ENCODE measurements at regions not wholly inside any gene's neighbourhood (a gene's known extent, or its start where the extent isn't known, plus 50 kb on each side); places are given as distances from the start of the nearest gene placed in this dataset.
A peak's percentile ranks its signal among the peaks of the same experiment; 100 is the strongest.

GRCh38 chr1:181312946-181313345 is 170.4 kb upstream of the CACNA1E start:
- Histone ChIP-seq H2BK5ac (ENCODE audit: low read length) (no peak overlapping the region), H3K56ac (ENCODE audit: low read length) (no peak overlapping the region), H3K4me3 (ENCODE audit: low read length) (no peak overlapping the region), H3K79me2 (ENCODE audit: control insufficient read depth, insufficient read depth, low read length) (no peaks in the 10 kb centered on the region), H2BK120ac (ENCODE audit: low read depth, low read length) (no peak overlapping the region), H3K79me1 (ENCODE audit: low read length) (no peaks in the 10 kb centered on the region), H4K8ac (ENCODE audit: low read depth, low read length) (no peak overlapping the region), H3K36me3 (ENCODE audit: control insufficient read depth, insufficient read depth, low read length) (no peaks in the 10 kb centered on the region), H3K27ac (ENCODE audit: low read depth, low read length) (no peak overlapping the region), H3K18ac (ENCODE audit: low read length) (no peak overlapping the region), H3K27me3 (ENCODE audit: insufficient read depth, low read length, poor library complexity) (peaks cover 21% of the 10 kb centered on the region), H3K4me1 (ENCODE audit: control insufficient read depth, low read depth, low read length) (no peaks in the 10 kb centered on the region), H4K5ac (ENCODE audit: low read length) (no peak overlapping the region), H2BK15ac (replicated peaks; ENCODE audit: low read depth) (no peak overlapping the region), H3K23ac (ENCODE audit: low read length) (no peak overlapping the region), H2AK5ac (ENCODE audit: low read length) (no peak overlapping the region), H3K9ac (ENCODE audit: low read length) (no peak overlapping the region), H3K4me2 (ENCODE audit: low read length) (no peak overlapping the region), H3K4ac (ENCODE audit: low read depth, low read length) (no peak overlapping the region)
- WGBS (ENCODE audit: extremely low coverage, insufficient coverage, low lambda C conversion rate), result no CpG with 5 or more reads among the region's 4 CpGs
- DNase-seq, result no peak

GRCh38 chr1:181313466-181313865 is 169.9 kb upstream of the CACNA1E start:
- no peak overlapping the region for H3K23ac ChIP-seq (ENCODE audit: low read length)
- no CpG with 5 or more reads among the region's 2 CpGs for WGBS (ENCODE audit: extremely low coverage, insufficient coverage, low lambda C conversion rate)
- no peak for DNase-seq
- no peaks in the 10 kb centered on the region for H3K79me2 ChIP-seq (ENCODE audit: control insufficient read depth, insufficient read depth, low read length)
- H4K5ac ChIP-seq (ENCODE audit: low read length), result no peak overlapping the region
- no peak overlapping the region for H3K27ac ChIP-seq (ENCODE audit: low read depth, low read length)
- H3K4ac ChIP-seq (ENCODE audit: low read depth, low read length), result no peak overlapping the region
- H2BK5ac ChIP-seq (ENCODE audit: low read length), result no peak overlapping the region
- H3K27me3 ChIP-seq (ENCODE audit: insufficient read depth, low read length, poor library complexity), result peaks cover 26% of the 10 kb centered on the region
- H3K4me2 ChIP-seq (ENCODE audit: low read length), result no peak overlapping the region
- H3K4me3 ChIP-seq (ENCODE audit: low read length), result no peak overlapping the region
- no peaks in the 10 kb centered on the region for H3K36me3 ChIP-seq (ENCODE audit: control insufficient read depth, insufficient read depth, low read length)
- H3K18ac ChIP-seq (ENCODE audit: low read length), result no peak overlapping the region
- H3K4me1 ChIP-seq (ENCODE audit: control insufficient read depth, low read depth, low read length), result no peaks in the 10 kb centered on the region
- H3K56ac ChIP-seq (ENCODE audit: low read length), result no peak overlapping the region
- no peak overlapping the region for H3K9ac ChIP-seq (ENCODE audit: low read length)
- H2AK5ac ChIP-seq (ENCODE audit: low read length), result no peak overlapping the region
- H2BK15ac ChIP-seq (replicated peaks; ENCODE audit: low read depth), result no peak overlapping the region
- no peaks in the 10 kb centered on the region for H3K79me1 ChIP-seq (ENCODE audit: low read length)
- no peak overlapping the region for H2BK120ac ChIP-seq (ENCODE audit: low read depth, low read length)
- no peak overlapping the region for H4K8ac ChIP-seq (ENCODE audit: low read depth, low read length)

- Histone ChIP-seq H3K9ac (ENCODE audit: low read length) (no peak overlapping the region), H3K79me2 (ENCODE audit: control insufficient read depth, insufficient read depth, low read length) (no peaks in the 10 kb centered on the region), H3K36me3 (ENCODE audit: control insufficient read depth, insufficient read depth, low read length) (no peaks in the 10 kb centered on the region), H2AK5ac (ENCODE audit: low read length) (no peak overlapping the region), H3K4me1 (ENCODE audit: control insufficient read depth, low read depth, low read length) (no peaks in the 10 kb centered on the region), H4K8ac (ENCODE audit: low read depth, low read length) (no peak overlapping the region), H2BK15ac (replicated peaks; ENCODE audit: low read depth) (no peak overlapping the region), H2BK5ac (ENCODE audit: low read length) (no peak overlapping the region), H3K4ac (ENCODE audit: low read depth, low read length) (no peak overlapping the region), H3K27ac (ENCODE audit: low read depth, low read length) (no peak overlapping the region), H2BK120ac (ENCODE audit: low read depth, low read length) (no peak overlapping the region), H3K79me1 (ENCODE audit: low read length) (no peaks in the 10 kb centered on the region), H4K5ac (ENCODE audit: low read length) (no peak overlapping the region), H3K4me2 (ENCODE audit: low read length) (no peak overlapping the region), H3K4me3 (ENCODE audit: low read length) (no peak overlapping the region), H3K56ac (ENCODE audit: low read length) (no peak overlapping the region), H3K18ac (ENCODE audit: low read length) (no peak overlapping the region), H3K27me3 (ENCODE audit: insufficient read depth, low read length, poor library complexity) (peaks cover 31% of the 10 kb centered on the region), H3K23ac (ENCODE audit: low read length) (no peak overlapping the region)
- DNase-seq, result no peak
- no CpG with 5 or more reads among the region's 3 CpGs for WGBS (ENCODE audit: extremely low coverage, insufficient coverage, low lambda C conversion rate)
Observed at GRCh38 chr1:181314010-181314409, 169.3 kb upstream of the CACNA1E start.

GRCh38 chr1:181314959-181315358 is 168.4 kb upstream of the CACNA1E start:
- WGBS (ENCODE audit: extremely low coverage, insufficient coverage, low lambda C conversion rate), result no CpG with 5 or more reads among the region's 6 CpGs
- no peak overlapping the region for H3K27ac ChIP-seq (ENCODE audit: low read depth, low read length)
- H3K36me3 ChIP-seq (ENCODE audit: control insufficient read depth, insufficient read depth, low read length), result no peaks in the 10 kb centered on the region
- H3K23ac ChIP-seq (ENCODE audit: low read length), result no peak overlapping the region
- H4K8ac ChIP-seq (ENCODE audit: low read depth, low read length), result no peak overlapping the region
- H3K56ac ChIP-seq (ENCODE audit: low read length), result no peak overlapping the region
- H3K4me2 ChIP-seq (ENCODE audit: low read length), result no peak overlapping the region
- no peaks in the 10 kb centered on the region for H3K79me1 ChIP-seq (ENCODE audit: low read length)
- H2BK15ac ChIP-seq (replicated peaks; ENCODE audit: low read depth), result no peak overlapping the region
- no peaks in the 10 kb centered on the region for H3K4me1 ChIP-seq (ENCODE audit: control insufficient read depth, low read depth, low read length)
- no peak overlapping the region for H3K4me3 ChIP-seq (ENCODE audit: low read length)
- H2BK5ac ChIP-seq (ENCODE audit: low read length), result no peak overlapping the region
- no peak overlapping the region for H2BK120ac ChIP-seq (ENCODE audit: low read depth, low read length)
- H3K79me2 ChIP-seq (ENCODE audit: control insufficient read depth, insufficient read depth, low read length), result no peaks in the 10 kb centered on the region
- no peak overlapping the region for H4K5ac ChIP-seq (ENCODE audit: low read length)
- H2AK5ac ChIP-seq (ENCODE audit: low read length), result no peak overlapping the region
- H3K4ac ChIP-seq (ENCODE audit: low read depth, low read length), result no peak overlapping the region
- DNase-seq, result peak; percentile 18
- no peak overlapping the region for H3K9ac ChIP-seq (ENCODE audit: low read length)
- peaks cover 40% of the 10 kb centered on the region for H3K27me3 ChIP-seq (ENCODE audit: insufficient read depth, low read length, poor library complexity)
- no peak overlapping the region for H3K18ac ChIP-seq (ENCODE audit: low read length)

DNA sequence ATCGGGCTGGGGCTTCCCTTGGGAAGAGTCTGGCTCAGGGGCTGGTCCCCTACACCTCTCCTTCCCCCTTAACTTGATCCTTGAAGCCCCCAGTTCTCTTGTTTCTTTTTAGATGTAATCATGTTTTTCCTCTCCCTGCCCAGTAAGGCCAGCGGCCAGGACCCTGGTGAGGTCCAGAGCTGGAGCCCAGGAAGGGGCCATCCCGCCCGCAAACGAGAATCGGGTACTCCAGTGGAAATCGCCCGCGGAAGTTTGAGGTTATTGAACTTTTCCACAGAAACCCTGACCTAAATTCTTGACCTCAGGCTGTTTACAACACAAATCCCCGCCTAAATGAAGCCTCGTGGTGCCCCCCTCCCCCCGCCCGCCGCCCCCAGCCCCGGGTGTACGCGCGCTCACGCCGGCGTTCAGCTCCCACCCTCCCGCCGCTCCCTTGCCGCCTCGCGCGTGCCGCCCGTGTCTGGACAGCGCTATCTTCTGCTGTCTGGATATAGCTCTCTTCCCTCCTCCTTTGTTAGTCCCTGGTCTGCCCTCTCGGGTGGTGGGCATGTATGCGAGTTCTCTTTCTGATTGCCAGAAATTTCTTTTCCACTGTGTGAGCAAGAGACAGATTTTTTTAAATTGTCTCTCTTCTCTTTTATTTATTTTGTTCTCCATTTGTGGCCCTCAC is 165.9 kb upstream of the CACNA1E start:
- Histone ChIP-seq H2AK5ac (ENCODE audit: low read length) (no peak overlapping the region), H3K79me1 (ENCODE audit: low read length) (no peaks in the 10 kb centered on the region), H3K4me2 (ENCODE audit: low read length) (peak overlapping the region; percentile 38), H3K27me3 (ENCODE audit: insufficient read depth, low read length, poor library complexity) (peaks cover 40% of the 10 kb centered on the region), H3K18ac (ENCODE audit: low read length) (no peak overlapping the region), H3K56ac (ENCODE audit: low read length) (peak overlapping the region; percentile 17), H3K4me1 (ENCODE audit: control insufficient read depth, low read depth, low read length) (no peaks in the 10 kb centered on the region), H4K5ac (ENCODE audit: low read length) (no peak overlapping the region), H3K36me3 (ENCODE audit: control insufficient read depth, insufficient read depth, low read length) (no peaks in the 10 kb centered on the region), H3K4me3 (ENCODE audit: low read length) (no peak overlapping the region), H3K79me2 (ENCODE audit: control insufficient read depth, insufficient read depth, low read length) (no peaks in the 10 kb centered on the region), H3K27ac (ENCODE audit: low read depth, low read length) (no peak overlapping the region), H4K8ac (ENCODE audit: low read depth, low read length) (no peak overlapping the region), H3K9ac (ENCODE audit: low read length) (no peak overlapping the region), H2BK15ac (replicated peaks; ENCODE audit: low read depth) (no peak overlapping the region), H3K4ac (ENCODE audit: low read depth, low read length) (no peak overlapping the region), H2BK5ac (ENCODE audit: low read length) (no peak overlapping the region), H2BK120ac (ENCODE audit: low read depth, low read length) (no peak overlapping the region), H3K23ac (ENCODE audit: low read length) (no peak overlapping the region)
- WGBS (ENCODE audit: extremely low coverage, insufficient coverage, low lambda C conversion rate), result no CpG with 5 or more reads among the region's 32 CpGs
- no peak for DNase-seq

All from mesendoderm (in vitro differentiated cells).